ENCODE measurements at regions not wholly inside any gene's neighbourhood (a gene's known extent, or its start where the extent isn't known, plus 50 kb on each side); places are given as distances from the start of the nearest gene placed in this dataset.

DNA sequence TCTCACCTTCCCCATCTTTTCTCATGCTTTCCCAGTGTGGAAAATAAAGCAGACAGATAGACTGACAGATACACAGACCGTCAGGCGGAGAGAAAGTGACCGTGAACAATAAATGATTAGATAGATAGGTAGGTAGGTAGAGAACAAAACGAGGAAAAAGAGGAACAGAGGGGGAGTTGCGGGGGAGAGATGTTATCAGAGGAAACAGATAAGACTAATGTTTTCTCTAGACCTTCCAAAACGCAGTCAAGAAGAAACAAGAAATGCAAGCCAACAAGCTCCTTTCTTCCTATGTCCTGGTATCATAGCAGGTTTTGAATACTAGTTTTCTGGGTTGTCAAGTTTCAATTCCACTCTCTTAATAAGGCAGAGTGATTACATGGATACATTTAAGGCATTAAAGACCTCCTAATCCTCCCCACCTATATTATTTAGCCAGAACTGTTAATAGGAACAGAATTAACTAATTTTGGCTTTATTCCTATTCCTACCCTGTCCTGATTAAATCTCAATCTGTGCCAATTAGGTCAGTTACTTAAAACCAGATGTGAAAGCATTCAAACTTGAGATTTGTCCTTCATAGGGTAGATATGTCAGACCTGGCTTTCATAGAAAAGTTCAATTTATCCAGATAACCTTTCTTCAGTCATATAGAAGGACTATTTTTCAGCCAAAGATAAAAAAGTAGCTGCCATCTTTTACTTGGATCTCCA is 89.0 kb upstream of the PTPRR start:
- no peak overlapping the region for H3K4me3 ChIP-seq
- no peaks in the 10 kb centered on the region for H3K4me1 ChIP-seq
- DNase-seq (ENCODE audit: low spot score) = no peak
- H3K27ac ChIP-seq = no peak overlapping the region
- no peaks in the 10 kb centered on the region for H3K27me3 ChIP-seq
- H3K9me3 ChIP-seq = no peaks in the 10 kb centered on the region
- H3K36me3 ChIP-seq = no peaks in the 10 kb centered on the region
- TF ChIP-seq, protein P1, sequence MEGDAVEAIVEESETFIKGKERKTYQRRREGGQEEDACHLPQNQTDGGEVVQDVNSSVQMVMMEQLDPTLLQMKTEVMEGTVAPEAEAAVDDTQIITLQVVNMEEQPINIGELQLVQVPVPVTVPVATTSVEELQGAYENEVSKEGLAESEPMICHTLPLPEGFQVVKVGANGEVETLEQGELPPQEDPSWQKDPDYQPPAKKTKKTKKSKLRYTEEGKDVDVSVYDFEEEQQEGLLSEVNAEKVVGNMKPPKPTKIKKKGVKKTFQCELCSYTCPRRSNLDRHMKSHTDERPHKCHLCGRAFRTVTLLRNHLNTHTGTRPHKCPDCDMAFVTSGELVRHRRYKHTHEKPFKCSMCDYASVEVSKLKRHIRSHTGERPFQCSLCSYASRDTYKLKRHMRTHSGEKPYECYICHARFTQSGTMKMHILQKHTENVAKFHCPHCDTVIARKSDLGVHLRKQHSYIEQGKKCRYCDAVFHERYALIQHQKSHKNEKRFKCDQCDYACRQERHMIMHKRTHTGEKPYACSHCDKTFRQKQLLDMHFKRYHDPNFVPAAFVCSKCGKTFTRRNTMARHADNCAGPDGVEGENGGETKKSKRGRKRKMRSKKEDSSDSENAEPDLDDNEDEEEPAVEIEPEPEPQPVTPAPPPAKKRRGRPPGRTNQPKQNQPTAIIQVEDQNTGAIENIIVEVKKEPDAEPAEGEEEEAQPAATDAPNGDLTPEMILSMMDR (IDR thresholded peaks at IDR 0.05) = no peak

DNA sequence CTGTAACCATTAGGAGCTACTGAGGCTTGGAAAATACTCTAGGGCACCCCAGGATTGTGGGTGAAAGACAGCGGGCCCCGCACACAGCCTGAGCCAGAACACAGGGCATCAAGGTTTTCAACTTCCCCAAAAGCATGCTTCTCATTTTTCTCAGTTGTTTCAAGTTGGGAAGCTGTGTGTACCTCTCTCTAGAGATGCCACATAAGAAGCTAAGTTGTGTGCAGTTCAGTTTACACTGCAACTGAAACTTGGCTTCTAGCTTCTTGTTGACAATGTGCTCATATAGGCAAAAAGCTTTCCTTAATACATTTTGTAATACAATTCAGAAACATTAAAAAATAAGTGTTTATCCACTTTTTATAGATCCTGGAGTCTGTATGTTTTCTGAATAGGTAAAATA is 88.1 kb upstream of the PTPRR start:
- no peaks in the 10 kb centered on the region for H3K9me3 ChIP-seq
- DNase-seq (ENCODE audit: low spot score) = no peak
- H3K27ac ChIP-seq = no peak overlapping the region
- H3K4me3 ChIP-seq = no peak overlapping the region
- H3K27me3 ChIP-seq = no peaks in the 10 kb centered on the region
- H3K4me1 ChIP-seq = no peaks in the 10 kb centered on the region
- no peaks in the 10 kb centered on the region for H3K36me3 ChIP-seq
- TF ChIP-seq, protein P1 (IDR thresholded peaks at IDR 0.05) = no peak

DNA sequence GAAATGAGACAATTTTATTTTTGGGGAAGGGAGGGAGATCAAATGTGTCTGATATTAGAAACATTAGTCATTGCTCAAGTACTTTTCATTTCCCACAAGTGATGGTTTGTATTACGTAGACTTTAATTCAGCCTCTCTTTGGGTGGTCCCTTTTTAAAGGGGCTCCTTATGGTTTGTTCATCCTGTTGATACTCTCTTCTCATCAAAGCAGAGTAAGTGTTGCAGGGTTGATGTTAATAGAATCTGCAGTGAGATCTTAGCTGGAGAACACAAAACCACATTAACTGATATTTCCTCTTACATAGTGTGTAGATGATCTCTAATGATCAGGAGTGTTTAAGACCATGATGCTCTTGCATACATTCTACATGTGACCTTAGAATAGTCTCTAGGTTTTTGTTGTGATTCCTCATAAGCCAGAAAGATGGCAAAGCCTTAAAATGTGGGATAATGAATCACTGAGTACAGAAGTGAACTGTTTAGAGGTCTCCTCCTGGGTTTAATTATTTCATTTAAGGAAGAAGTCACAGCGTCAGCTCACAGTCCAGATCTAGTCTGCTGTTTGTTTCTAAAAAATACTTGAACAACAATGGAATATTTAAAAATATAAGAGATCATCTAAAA is 87.4 kb upstream of the PTPRR start:
- H3K27me3 ChIP-seq = no peaks in the 10 kb centered on the region
- H3K36me3 ChIP-seq = no peaks in the 10 kb centered on the region
- no peak overlapping the region for H3K27ac ChIP-seq
- DNase-seq (ENCODE audit: low spot score) = no peak
- H3K9me3 ChIP-seq = no peaks in the 10 kb centered on the region
- H3K4me1 ChIP-seq = no peaks in the 10 kb centered on the region
- no peak overlapping the region for H3K4me3 ChIP-seq
- TF ChIP-seq, protein P1 (IDR thresholded peaks at IDR 0.05) = no peak

DNA sequence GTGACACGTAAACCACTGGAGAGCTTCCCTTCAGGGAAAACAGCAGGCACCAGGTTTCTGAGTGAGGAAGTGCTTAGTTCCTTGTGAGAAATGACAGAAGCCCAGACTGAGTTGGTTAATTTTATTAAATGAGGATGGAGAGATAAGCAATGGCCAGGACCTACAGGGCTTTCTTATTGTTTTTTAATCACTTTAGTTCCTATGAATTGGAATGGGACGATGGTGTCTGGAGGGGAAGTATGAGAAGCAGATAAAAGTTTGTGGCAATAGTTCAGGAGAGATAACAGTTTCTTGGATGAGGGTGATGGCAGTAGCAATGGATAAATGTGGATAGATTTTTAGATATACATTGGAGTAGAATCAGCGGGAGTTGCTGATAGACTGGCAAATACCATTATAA is 86.5 kb upstream of the PTPRR start:
- DNase-seq (ENCODE audit: low spot score) = no peak
- H3K36me3 ChIP-seq = no peaks in the 10 kb centered on the region
- H3K4me3 ChIP-seq = no peak overlapping the region
- H3K4me1 ChIP-seq = no peaks in the 10 kb centered on the region
- TF ChIP-seq, protein P1 (IDR thresholded peaks at IDR 0.05) = no peak
- no peaks in the 10 kb centered on the region for H3K9me3 ChIP-seq
- H3K27ac ChIP-seq = no peak overlapping the region
- no peaks in the 10 kb centered on the region for H3K27me3 ChIP-seq

DNA sequence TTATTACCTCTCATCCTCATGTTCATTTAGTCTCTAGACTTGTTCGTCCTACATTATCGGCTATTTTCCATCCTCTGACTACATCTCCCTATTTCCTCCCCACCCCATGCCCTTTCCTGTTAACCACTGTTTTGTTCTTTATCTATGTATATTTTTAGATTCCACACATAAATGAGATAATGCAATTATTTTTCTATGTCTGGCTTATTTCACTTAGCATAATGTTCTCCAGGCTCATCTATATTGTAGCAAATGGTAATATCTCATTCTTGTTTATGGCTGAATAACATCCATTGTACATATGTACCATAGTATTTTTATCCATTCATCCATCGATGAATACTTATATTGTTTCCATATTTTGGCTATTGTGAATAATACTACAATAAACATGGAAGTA is 84.6 kb upstream of the PTPRR start:
- DNase-seq (ENCODE audit: low spot score) = no peak
- H3K27ac ChIP-seq = no peak overlapping the region
- no peaks in the 10 kb centered on the region for H3K9me3 ChIP-seq
- no peaks in the 10 kb centered on the region for H3K27me3 ChIP-seq
- no peaks in the 10 kb centered on the region for H3K4me1 ChIP-seq
- no peaks in the 10 kb centered on the region for H3K36me3 ChIP-seq
- no peak overlapping the region for H3K4me3 ChIP-seq
- TF ChIP-seq, protein P1 (IDR thresholded peaks at IDR 0.05) = no peak

DNA sequence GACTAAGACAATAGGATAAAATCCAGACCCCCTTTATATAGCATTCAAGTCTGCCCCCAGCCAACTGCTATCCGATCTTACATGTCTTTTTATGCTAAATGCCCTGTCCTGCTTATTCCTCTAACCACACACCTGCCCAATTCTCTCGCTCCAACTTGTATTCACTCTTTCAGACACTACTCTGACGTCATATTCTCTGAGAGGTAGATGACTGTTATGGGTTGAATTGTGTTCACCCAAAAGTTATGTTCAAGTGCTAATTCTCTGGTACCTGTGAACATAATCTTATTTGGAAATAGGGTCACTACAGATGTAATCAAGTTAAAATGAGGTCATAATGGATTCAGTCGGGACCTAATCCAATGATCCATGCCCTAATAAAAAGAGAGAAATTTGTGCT is 84.0 kb upstream of the PTPRR start:
- Histone ChIP-seq H3K4me1 (no peaks in the 10 kb centered on the region), H3K9me3 (no peaks in the 10 kb centered on the region), H3K4me3 (no peak overlapping the region), H3K36me3 (no peaks in the 10 kb centered on the region), H3K27ac (no peak overlapping the region), H3K27me3 (no peaks in the 10 kb centered on the region)
- no peak for DNase-seq (ENCODE audit: low spot score)
- TF ChIP-seq, protein P1 (IDR thresholded peaks at IDR 0.05) = no peak

All from right atrium auricular region (tissue), 2 donors.